HG03280 (cell line): ENCODE measurements at regions not wholly inside any gene's neighbourhood (a gene's known extent, or its start where the extent isn't known, plus 50 kb on each side); places are given as distances from the start of the nearest gene placed in this dataset.

Source experiments
- ATAC-seq: cut with Tn5 transposase; IDR thresholded peaks from one replicate; pipeline ENCODE4 v1.9.1; 2021; ENCODE audit warnings: mild to moderate bottlenecking, moderate library complexity; ENCODE audit not compliant: unreplicated experiment

GRCh38 chr1:221067721-221068120 is 188.5 kb downstream of the HLX start:
- no peak for ATAC-seq

GRCh38 chr1:221069178-221069903 is 190.1 kb downstream of the HLX start:
- peak; percentile 87 for ATAC-seq

- no peak for ATAC-seq
These were observed 190.7 kb downstream of the HLX start for GRCh38 chr1:221069986-221070385.

- no peak for ATAC-seq
These were observed 192.5 kb downstream of the HLX start for GRCh38 chr1:221071777-221072176.

GRCh38 chr1:221072214-221072613 is 193.0 kb downstream of the HLX start:
- no peak for ATAC-seq

GRCh38 chr1:221074332-221074731 is 195.1 kb downstream of the HLX start:
- no peak for ATAC-seq

GRCh38 chr1:221075911-221076310 is 196.7 kb downstream of the HLX start:
- ATAC-seq = no peak

GRCh38 chr1:221076391-221076811 is 197.2 kb downstream of the HLX start:
- ATAC-seq = no peak

- no peak for ATAC-seq
These were observed 199.2 kb downstream of the HLX start for GRCh38 chr1:221078260-221078965.

- no peak for ATAC-seq
These were observed 204.7 kb downstream of the HLX start for GRCh38 chr1:221083902-221084301.

GRCh38 chr1:221084681-221085080 is 205.4 kb downstream of the HLX start:
- ATAC-seq = no peak

GRCh38 chr1:221085701-221086375 is 206.6 kb downstream of the HLX start:
- no peak for ATAC-seq

- ATAC-seq = no peak
These were observed 208.7 kb downstream of the HLX start for GRCh38 chr1:221087919-221088318.

GRCh38 chr1:221089273-221089672 is 210.0 kb downstream of the HLX start:
- ATAC-seq = no peak

- no peak for ATAC-seq
These were observed 210.6 kb downstream of the HLX start for GRCh38 chr1:221089803-221090202.

GRCh38 chr1:221093903-221094791 is 214.9 kb downstream of the HLX start:
- ATAC-seq = no peak

- no peak for ATAC-seq
These were observed 218.4 kb downstream of the HLX start for GRCh38 chr1:221097479-221098281.

- ATAC-seq = no peak
These were observed 219.5 kb downstream of the HLX start for GRCh38 chr1:221098471-221099405.
